ENCODE measurements at regions not wholly inside any gene's neighbourhood (a gene's known extent, or its start where the extent isn't known, plus 50 kb on each side); places are given as distances from the start of the nearest gene placed in this dataset.

- no peak overlapping the region for H3K4me3 ChIP-seq (ENCODE audit: low read length)
- H3K27me3 ChIP-seq (ENCODE audit: control insufficient read depth, insufficient read depth, low read length): no peaks in the 10 kb centered on the region
- H3K4me1 ChIP-seq (ENCODE audit: control insufficient read depth, insufficient read depth, low read length): no peaks in the 10 kb centered on the region
- no peak overlapping the region for H3K9ac ChIP-seq (ENCODE audit: low read length)
- H3K36me3 ChIP-seq (ENCODE audit: control insufficient read depth, insufficient read depth, low read length): no peaks in the 10 kb centered on the region
- no peak overlapping the region for H3K27ac ChIP-seq (ENCODE audit: low read depth, low read length)
These were observed 57.0 kb downstream of the PHLDA1 start for GRCh38 chr12:75974323-75975187.

GRCh38 chr12:75971253-75971652 lies 60.3 kb downstream of the PHLDA1 start:
- no peak overlapping the region for H3K27ac ChIP-seq (ENCODE audit: low read depth, low read length)
- H3K36me3 ChIP-seq (ENCODE audit: control insufficient read depth, insufficient read depth, low read length): no peaks in the 10 kb centered on the region
- H3K4me1 ChIP-seq (ENCODE audit: control insufficient read depth, insufficient read depth, low read length): no peaks in the 10 kb centered on the region
- H3K4me3 ChIP-seq (ENCODE audit: low read length): no peak overlapping the region
- H3K9ac ChIP-seq (ENCODE audit: low read length): no peak overlapping the region
- no peaks in the 10 kb centered on the region for H3K27me3 ChIP-seq (ENCODE audit: control insufficient read depth, insufficient read depth, low read length)

GRCh38 chr12:75970310-75970709 lies 61.3 kb downstream of the PHLDA1 start:
- Histone ChIP-seq H3K4me3 (ENCODE audit: low read length) (no peak overlapping the region), H3K4me1 (ENCODE audit: control insufficient read depth, insufficient read depth, low read length) (no peaks in the 10 kb centered on the region), H3K36me3 (ENCODE audit: control insufficient read depth, insufficient read depth, low read length) (no peaks in the 10 kb centered on the region), H3K27me3 (ENCODE audit: control insufficient read depth, insufficient read depth, low read length) (no peaks in the 10 kb centered on the region), H3K27ac (ENCODE audit: low read depth, low read length) (no peak overlapping the region), H3K9ac (ENCODE audit: low read length) (no peak overlapping the region)

- no peaks in the 10 kb centered on the region for H3K27me3 ChIP-seq (ENCODE audit: control insufficient read depth, insufficient read depth, low read length)
- no peak overlapping the region for H3K4me3 ChIP-seq (ENCODE audit: low read length)
- no peak overlapping the region for H3K27ac ChIP-seq (ENCODE audit: low read depth, low read length)
- H3K4me1 ChIP-seq (ENCODE audit: control insufficient read depth, insufficient read depth, low read length): no peaks in the 10 kb centered on the region
- no peaks in the 10 kb centered on the region for H3K36me3 ChIP-seq (ENCODE audit: control insufficient read depth, insufficient read depth, low read length)
- H3K9ac ChIP-seq (ENCODE audit: low read length): no peak overlapping the region
These were observed 61.8 kb downstream of the PHLDA1 start for GRCh38 chr12:75969768-75970167.

- Histone ChIP-seq H3K27me3 (ENCODE audit: control insufficient read depth, insufficient read depth, low read length) (no peaks in the 10 kb centered on the region), H3K4me3 (ENCODE audit: low read length) (no peak overlapping the region), H3K27ac (ENCODE audit: low read depth, low read length) (no peak overlapping the region), H3K4me1 (ENCODE audit: control insufficient read depth, insufficient read depth, low read length) (no peaks in the 10 kb centered on the region), H3K9ac (ENCODE audit: low read length) (no peak overlapping the region), H3K36me3 (ENCODE audit: control insufficient read depth, insufficient read depth, low read length) (no peaks in the 10 kb centered on the region)
These were observed 65.9 kb downstream of the PHLDA1 start for GRCh38 chr12:75965661-75966060.

GRCh38 chr12:75964150-75964549 lies 67.4 kb downstream of the PHLDA1 start:
- H3K36me3 ChIP-seq (ENCODE audit: control insufficient read depth, insufficient read depth, low read length): no peaks in the 10 kb centered on the region
- H3K9ac ChIP-seq (ENCODE audit: low read length): no peak overlapping the region
- H3K27ac ChIP-seq (ENCODE audit: low read depth, low read length): no peak overlapping the region
- no peak overlapping the region for H3K4me3 ChIP-seq (ENCODE audit: low read length)
- H3K27me3 ChIP-seq (ENCODE audit: control insufficient read depth, insufficient read depth, low read length): no peaks in the 10 kb centered on the region
- H3K4me1 ChIP-seq (ENCODE audit: control insufficient read depth, insufficient read depth, low read length): no peaks in the 10 kb centered on the region

GRCh38 chr12:75961878-75962277 lies 69.7 kb downstream of the PHLDA1 start:
- Histone ChIP-seq H3K36me3 (ENCODE audit: control insufficient read depth, insufficient read depth, low read length) (no peaks in the 10 kb centered on the region), H3K9ac (ENCODE audit: low read length) (no peak overlapping the region), H3K4me3 (ENCODE audit: low read length) (no peak overlapping the region), H3K4me1 (ENCODE audit: control insufficient read depth, insufficient read depth, low read length) (no peaks in the 10 kb centered on the region), H3K27ac (ENCODE audit: low read depth, low read length) (no peak overlapping the region), H3K27me3 (ENCODE audit: control insufficient read depth, insufficient read depth, low read length) (no peaks in the 10 kb centered on the region)

- Histone ChIP-seq H3K27ac (ENCODE audit: low read depth, low read length) (no peak overlapping the region), H3K36me3 (ENCODE audit: control insufficient read depth, insufficient read depth, low read length) (no peaks in the 10 kb centered on the region), H3K9ac (ENCODE audit: low read length) (no peak overlapping the region), H3K27me3 (ENCODE audit: control insufficient read depth, insufficient read depth, low read length) (no peaks in the 10 kb centered on the region), H3K4me1 (ENCODE audit: control insufficient read depth, insufficient read depth, low read length) (no peaks in the 10 kb centered on the region), H3K4me3 (ENCODE audit: low read length) (no peak overlapping the region)
These were observed 70.5 kb downstream of the PHLDA1 start for GRCh38 chr12:75960954-75961661.

GRCh38 chr12:75960086-75960910 lies 71.3 kb downstream of the PHLDA1 start:
- Histone ChIP-seq H3K27me3 (ENCODE audit: control insufficient read depth, insufficient read depth, low read length) (no peaks in the 10 kb centered on the region), H3K27ac (ENCODE audit: low read depth, low read length) (no peak overlapping the region), H3K4me1 (ENCODE audit: control insufficient read depth, insufficient read depth, low read length) (no peaks in the 10 kb centered on the region)

GRCh38 chr12:75959506-75959905 lies 72.1 kb downstream of the PHLDA1 start:
- Histone ChIP-seq H3K4me1 (ENCODE audit: control insufficient read depth, insufficient read depth, low read length) (no peaks in the 10 kb centered on the region), H3K36me3 (ENCODE audit: control insufficient read depth, insufficient read depth, low read length) (no peaks in the 10 kb centered on the region), H3K27me3 (ENCODE audit: control insufficient read depth, insufficient read depth, low read length) (no peaks in the 10 kb centered on the region), H3K4me3 (ENCODE audit: low read length) (no peak overlapping the region), H3K27ac (ENCODE audit: low read depth, low read length) (no peak overlapping the region), H3K9ac (ENCODE audit: low read length) (no peak overlapping the region)

More at GRCh38 chr12:75960086-75960910, 71.3 kb downstream of the PHLDA1 start:
- Histone ChIP-seq H3K9ac (ENCODE audit: low read length) (no peak overlapping the region), H3K4me3 (ENCODE audit: low read length) (no peak overlapping the region), H3K36me3 (ENCODE audit: control insufficient read depth, insufficient read depth, low read length) (no peaks in the 10 kb centered on the region)

- Histone ChIP-seq H3K4me3 (ENCODE audit: low read length) (no peak overlapping the region), H3K27me3 (ENCODE audit: control insufficient read depth, insufficient read depth, low read length) (no peaks in the 10 kb centered on the region), H3K27ac (ENCODE audit: low read depth, low read length) (no peak overlapping the region), H3K36me3 (ENCODE audit: control insufficient read depth, insufficient read depth, low read length) (no peaks in the 10 kb centered on the region), H3K9ac (ENCODE audit: low read length) (no peak overlapping the region), H3K4me1 (ENCODE audit: control insufficient read depth, insufficient read depth, low read length) (no peaks in the 10 kb centered on the region)
These were observed 72.5 kb downstream of the PHLDA1 start for GRCh38 chr12:75959060-75959459.

GRCh38 chr12:75955251-75955650 lies 76.3 kb downstream of the PHLDA1 start:
- Histone ChIP-seq H3K27ac (ENCODE audit: low read depth, low read length) (no peak overlapping the region), H3K4me1 (ENCODE audit: control insufficient read depth, insufficient read depth, low read length) (no peaks in the 10 kb centered on the region), H3K27me3 (ENCODE audit: control insufficient read depth, insufficient read depth, low read length) (no peaks in the 10 kb centered on the region), H3K9ac (ENCODE audit: low read length) (no peak overlapping the region), H3K36me3 (ENCODE audit: control insufficient read depth, insufficient read depth, low read length) (no peaks in the 10 kb centered on the region), H3K4me3 (ENCODE audit: low read length) (no peak overlapping the region)

Data from rectal smooth muscle tissue (tissue), 1 donor.